Cerebellar nuclear complex (tissue), 1 donor: ENCODE measurements at regions not wholly inside any gene's neighbourhood (a gene's known extent, or its start where the extent isn't known, plus 50 kb on each side); places are given as distances from the start of the nearest gene placed in this dataset.
"Not testable (repeated sequence)": the region's sequence is repeated elsewhere in the genome, so short reads cannot be mapped to it uniquely, and the experiment has no call there.

ENCODE experiments used
- DNase-seq, 2 experiments: peaks; one replicate each; lab custom pipeline; 2025; lab: John Stamatoyannopoulos, UW

GRCh38 chr17:33901085-33901484 lies 354.0 kb upstream of the CCL2 start:
- no peak for DNase-seq

DNA sequence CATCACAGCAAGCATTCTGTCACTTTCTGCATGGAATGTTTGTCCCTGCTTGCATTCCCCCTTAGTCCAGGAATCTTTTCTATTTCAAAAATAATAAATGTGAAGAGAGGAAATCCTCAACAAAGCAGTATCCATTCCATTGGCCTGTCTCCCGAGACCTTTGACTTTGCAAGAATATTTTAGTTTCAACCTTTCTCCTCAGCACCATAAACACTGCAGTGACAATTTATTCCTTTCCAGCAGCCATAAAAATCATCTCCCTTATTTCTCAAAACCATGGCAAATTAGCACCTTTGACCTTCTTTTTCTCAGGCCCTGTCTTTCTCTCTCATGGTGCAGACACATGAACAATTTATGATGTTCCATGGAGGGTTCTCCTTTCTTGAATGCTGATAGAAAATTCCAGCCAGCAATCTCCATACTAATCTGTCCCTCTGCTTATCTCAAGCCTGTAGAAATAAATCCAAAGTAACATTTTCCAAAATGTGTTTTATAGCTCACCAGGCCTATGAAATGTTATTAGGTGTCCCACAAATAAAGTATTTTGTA lies 352.1 kb upstream of the CCL2 start:
- no peak for DNase-seq

DNA sequence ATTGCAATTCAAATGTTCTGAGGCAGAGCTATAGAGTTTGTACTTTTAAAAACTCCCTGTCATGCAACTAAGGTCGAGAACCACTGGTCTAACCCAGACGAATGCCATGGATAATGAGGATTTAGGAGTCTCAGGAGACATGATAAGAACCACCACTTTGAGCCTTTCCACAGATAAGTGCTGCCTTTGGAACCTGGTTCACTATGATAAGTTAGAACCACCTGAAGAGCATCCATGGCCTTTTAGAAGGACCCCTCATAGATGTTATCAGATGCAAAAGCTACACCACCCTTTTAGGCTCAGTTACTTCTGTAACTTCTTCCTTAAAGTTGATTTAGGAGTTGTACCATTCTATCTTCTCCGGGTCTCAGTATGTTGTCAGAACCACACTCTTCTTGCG lies 350.6 kb upstream of the CCL2 start:
- DNase-seq = no peak

DNA sequence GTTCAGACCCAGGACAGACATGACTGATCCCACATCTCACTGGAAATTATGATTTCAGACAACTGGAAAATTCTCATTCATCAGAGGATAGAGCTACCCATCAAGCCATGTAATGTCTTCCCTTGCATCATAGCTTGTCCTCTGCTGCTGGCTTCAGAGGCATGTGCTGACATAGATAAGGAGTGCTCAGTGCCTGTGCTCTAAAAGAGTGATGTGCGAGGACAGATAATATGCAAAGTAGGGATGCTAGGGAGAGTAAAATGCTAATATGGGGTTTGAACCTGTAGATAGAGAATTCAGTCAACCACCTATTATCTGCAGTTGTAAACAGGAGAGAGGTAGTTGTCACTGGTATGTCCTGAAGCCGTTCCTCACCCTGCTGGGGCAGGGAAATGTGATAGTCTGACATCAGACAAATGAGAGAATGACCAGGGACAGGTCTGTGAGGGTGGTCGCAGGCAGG lies 349.7 kb upstream of the CCL2 start:
- DNase-seq = no peak

- DNase-seq = no peak
Observed at GRCh38 chr17:33908363-33909064, 346.6 kb upstream of the CCL2 start.

- no peak for DNase-seq
Observed at GRCh38 chr17:33910200-33910857, 344.8 kb upstream of the CCL2 start.

- no peak for DNase-seq
Observed at GRCh38 chr17:33914125-33914524, 341.0 kb upstream of the CCL2 start.

DNA sequence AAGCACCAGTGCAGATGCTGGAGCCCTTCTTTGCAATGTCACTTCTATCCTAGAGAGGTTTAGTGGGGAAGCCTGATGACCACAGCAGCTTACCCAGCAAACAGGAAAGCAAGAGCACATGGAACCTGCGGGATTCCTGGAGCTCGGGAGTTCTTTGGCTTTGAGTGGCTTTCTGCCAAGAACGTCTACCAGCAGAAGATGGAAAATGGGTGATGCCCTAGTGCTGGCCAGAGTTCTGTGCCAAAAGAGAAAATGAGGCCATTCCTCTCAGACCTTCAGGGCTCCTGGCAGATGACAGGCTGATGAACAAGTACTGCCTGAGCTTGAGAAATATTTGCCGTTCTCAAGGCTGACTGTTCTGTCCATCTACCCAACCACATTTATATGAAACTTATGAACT lies 332.1 kb upstream of the CCL2 start:
- peak; percentile 65 to 82 for DNase-seq

DNA sequence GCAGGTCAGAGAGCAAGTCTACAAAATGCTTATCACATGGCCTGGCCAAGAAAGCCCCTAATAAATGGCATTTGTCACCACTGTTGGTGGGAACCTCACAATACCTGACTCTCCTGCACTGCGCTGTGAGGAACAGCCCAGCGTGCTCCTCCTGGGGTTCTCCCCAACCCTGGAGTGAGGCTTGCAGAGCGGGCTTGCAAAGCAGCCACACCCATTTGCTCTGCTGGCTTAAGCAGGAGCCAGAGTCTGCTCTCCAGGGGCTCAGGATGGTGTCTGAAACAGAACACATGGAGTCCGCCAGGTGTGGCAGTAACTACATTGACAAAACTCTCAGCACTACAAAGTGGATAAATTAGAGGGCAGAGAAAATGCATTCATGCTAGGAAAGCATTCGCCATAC lies 331.0 kb upstream of the CCL2 start:
- no peak for DNase-seq

GRCh38 chr17:33925649-33926048 lies 329.4 kb upstream of the CCL2 start:
- DNase-seq = no peak

GRCh38 chr17:33927732-33928133 lies 327.4 kb upstream of the CCL2 start:
- DNase-seq = peak in 1 of 2 experiments; percentile 4

DNA sequence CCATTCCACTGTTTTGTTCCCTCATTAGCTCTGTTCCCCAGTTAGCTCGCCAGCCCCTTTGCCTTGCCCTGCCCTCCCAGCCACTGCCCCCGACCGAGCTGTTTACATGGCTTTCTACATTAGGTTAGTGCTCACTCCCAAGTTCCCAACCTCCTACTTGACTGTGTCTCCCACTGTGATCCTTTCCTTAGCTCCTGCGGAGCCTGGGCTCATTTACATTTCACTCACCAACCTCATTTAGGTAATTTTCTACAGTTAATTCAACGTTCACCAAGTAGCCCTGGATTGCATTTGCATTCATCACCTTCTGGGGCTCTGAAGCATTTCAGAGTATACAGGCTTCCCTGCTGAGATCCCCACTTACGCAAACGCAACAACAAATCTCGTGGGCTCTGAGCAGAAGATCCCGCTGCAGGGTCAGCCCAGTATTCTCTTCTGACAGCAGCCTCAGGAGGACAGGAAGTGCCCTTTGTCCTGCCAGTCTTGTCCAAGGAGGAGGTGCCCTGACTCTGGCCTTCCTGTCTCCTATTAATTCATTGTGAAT lies 325.8 kb upstream of the CCL2 start:
- no peak for DNase-seq

DNA sequence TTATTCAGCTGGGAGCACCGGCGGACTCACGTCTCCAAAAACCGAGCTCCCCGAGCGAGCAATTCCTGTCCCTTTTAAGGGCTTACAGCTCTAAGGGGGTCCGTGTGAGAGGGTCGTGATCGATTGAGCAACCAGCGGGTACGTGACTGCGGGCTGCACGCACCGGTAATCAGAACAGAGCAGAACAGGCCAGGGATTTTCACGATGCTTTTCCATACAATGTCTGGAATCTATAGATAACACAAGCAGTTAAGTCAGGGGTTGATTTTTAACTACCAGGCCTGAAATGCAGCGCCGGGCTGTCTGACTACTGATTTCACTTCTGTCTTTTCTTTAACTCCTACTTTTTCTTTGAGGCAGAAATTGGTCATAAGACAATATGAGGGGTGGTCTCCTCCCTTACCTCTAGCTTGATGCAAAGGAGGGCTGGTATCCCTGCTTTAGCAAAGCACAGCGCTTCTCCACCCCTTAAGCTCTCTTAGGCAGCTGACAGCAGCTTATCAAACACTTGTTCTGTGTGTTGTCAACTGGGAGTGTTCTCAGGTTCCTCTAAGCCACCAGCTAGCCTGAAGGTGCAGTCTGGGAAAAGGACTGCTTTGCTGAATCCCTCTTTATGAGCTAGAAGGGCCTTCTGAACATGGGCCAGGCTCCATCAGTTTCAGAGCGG lies 323.8 kb upstream of the CCL2 start:
- DNase-seq = not testable (repeated sequence)

- no peak for DNase-seq
Observed at GRCh38 chr17:33932996-33933395, 322.1 kb upstream of the CCL2 start.

- DNase-seq = no peak
Observed at GRCh38 chr17:33933576-33933975, 321.5 kb upstream of the CCL2 start.

- DNase-seq = no peak
Observed at GRCh38 chr17:33934696-33935095, 320.4 kb upstream of the CCL2 start.

DNA sequence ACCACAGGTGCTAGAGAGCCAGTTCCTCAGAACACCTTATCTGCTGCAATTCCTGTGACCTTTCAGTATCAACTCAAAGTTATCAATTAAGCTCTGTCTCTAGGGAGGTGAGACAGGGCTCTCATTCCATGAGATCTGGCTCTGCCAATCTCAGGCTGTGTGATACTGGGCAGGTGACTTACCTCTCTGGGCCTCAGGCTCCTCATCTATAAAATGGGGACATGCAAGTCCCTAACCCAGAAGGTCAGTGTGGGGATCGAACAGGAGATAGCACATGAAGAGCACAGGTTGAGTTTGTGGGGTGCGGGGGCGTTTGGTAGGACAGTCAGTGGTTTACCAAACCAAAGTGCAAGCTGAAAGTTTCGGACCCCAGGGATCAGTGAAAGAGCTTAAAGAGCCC lies 319.3 kb upstream of the CCL2 start:
- DNase-seq = no peak

GRCh38 chr17:33936764-33937163 lies 318.3 kb upstream of the CCL2 start:
- DNase-seq = no peak

DNA sequence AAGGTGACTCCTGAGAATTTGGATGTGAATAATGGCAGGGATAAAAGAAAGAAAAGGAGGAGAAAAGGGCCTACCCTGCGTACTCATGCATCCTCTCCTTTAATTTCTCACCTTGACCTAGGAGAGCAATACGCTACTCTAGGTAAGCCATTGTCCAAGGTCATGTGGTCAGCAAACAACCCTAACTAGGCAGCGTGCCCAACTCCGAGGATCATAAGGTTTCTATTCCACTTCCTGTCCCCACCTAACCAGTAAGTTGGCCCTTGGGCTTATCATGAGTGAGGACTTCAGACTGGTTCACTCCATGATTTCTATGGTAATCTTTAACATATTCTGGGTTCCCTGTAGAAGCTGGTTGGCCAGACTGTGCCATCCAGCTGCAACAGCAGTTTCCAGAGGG lies 315.1 kb upstream of the CCL2 start:
- no peak for DNase-seq

- no peak for DNase-seq
Observed at GRCh38 chr17:33940769-33941370, 314.2 kb upstream of the CCL2 start.

DNA sequence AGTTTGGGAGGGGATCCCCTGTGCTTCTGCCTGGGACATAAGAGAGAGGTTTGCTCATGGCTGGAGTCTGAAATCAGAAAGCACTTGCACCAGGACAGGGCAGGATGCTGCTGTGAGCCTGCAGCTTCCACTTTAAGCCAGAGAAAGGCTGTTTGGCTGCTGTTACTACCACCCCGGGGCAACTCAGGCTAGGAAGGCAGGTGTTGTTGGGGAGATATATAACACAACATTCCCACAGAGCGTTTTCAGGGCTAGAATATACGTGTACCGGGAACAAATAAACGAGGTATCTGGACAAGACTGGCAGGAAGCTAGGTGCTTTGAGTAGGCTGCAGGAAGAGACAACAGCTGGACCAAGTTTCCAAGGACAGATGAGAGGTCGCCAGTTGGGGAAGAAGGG lies 313.3 kb upstream of the CCL2 start:
- DNase-seq = no peak

- DNase-seq = no peak
Observed at GRCh38 chr17:33942414-33942813, 312.7 kb upstream of the CCL2 start.
